ENCODE measurements at regions not wholly inside any gene's neighbourhood (a gene's known extent, or its start where the extent isn't known, plus 50 kb on each side); places are given as distances from the start of the nearest gene placed in this dataset.

DNA sequence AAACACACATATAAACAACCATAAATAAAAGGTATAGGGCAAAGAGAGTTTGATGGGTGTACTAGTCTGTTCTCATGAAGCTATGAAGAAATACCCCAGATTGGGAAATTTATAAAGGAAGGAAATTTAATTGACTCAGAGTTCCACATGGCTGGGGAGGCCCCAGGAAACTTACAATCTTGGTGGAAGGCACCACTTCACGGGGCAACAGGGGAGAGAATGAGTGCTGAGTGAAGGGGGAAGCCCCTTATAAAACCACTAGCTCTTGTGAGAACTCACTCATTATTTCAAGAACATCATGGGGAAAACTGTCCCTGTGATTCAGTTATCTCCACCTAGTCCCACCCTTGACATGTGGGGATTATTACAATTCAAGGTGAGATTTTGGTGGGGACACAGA is 385.9 kb upstream of the ANO5 start:
- Histone ChIP-seq H3K4me1 (no peaks in the 10 kb centered on the region), H3K27me3 (ENCODE audit: control insufficient read depth, insufficient read depth, low read length) (no peaks in the 10 kb centered on the region), H3K9ac (no peak overlapping the region), H3K9me3 (ENCODE audit: control insufficient read depth, low read length) (no peaks in the 10 kb centered on the region), H3K27ac (no peak overlapping the region), H2AFZ (no peak overlapping the region), H3K4me2 (ENCODE audit: low read length) (no peak overlapping the region), H3K36me3 (ENCODE audit: control insufficient read depth, insufficient read depth, low read length) (no peaks in the 10 kb centered on the region), H3K79me2 (no peaks in the 10 kb centered on the region), H3K4me3 (ENCODE audit: low read depth, low read length) (no peak overlapping the region)
- TF ChIP-seq, protein P1, sequence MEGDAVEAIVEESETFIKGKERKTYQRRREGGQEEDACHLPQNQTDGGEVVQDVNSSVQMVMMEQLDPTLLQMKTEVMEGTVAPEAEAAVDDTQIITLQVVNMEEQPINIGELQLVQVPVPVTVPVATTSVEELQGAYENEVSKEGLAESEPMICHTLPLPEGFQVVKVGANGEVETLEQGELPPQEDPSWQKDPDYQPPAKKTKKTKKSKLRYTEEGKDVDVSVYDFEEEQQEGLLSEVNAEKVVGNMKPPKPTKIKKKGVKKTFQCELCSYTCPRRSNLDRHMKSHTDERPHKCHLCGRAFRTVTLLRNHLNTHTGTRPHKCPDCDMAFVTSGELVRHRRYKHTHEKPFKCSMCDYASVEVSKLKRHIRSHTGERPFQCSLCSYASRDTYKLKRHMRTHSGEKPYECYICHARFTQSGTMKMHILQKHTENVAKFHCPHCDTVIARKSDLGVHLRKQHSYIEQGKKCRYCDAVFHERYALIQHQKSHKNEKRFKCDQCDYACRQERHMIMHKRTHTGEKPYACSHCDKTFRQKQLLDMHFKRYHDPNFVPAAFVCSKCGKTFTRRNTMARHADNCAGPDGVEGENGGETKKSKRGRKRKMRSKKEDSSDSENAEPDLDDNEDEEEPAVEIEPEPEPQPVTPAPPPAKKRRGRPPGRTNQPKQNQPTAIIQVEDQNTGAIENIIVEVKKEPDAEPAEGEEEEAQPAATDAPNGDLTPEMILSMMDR (IDR thresholded peaks at IDR 0.05), result no peak

DNA sequence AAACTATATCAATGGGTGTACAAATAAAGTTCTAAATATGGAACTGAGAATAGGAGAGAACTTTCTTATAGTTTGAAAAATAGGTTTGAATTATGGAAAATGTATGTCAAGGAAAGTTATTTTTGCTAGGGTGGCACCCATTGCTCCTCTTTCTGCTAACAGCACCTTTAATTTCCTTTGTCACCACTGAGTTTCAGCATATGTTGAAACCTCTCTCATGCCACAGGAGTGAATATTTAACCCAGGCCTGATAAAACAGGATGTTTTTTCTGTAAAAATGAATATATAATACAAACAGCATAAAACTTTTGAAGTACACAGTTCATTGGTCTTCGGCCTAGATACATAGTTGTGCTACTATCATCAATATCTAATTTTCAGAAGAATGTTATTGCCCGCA is 385.5 kb upstream of the ANO5 start:
- H3K27me3 ChIP-seq (ENCODE audit: control insufficient read depth, insufficient read depth, low read length), result no peaks in the 10 kb centered on the region
- no peak overlapping the region for H3K27ac ChIP-seq
- no peaks in the 10 kb centered on the region for H3K9me3 ChIP-seq (ENCODE audit: control insufficient read depth, low read length)
- no peaks in the 10 kb centered on the region for H3K4me1 ChIP-seq
- no peak overlapping the region for H3K4me3 ChIP-seq (ENCODE audit: low read depth, low read length)
- H3K36me3 ChIP-seq (ENCODE audit: control insufficient read depth, insufficient read depth, low read length), result no peaks in the 10 kb centered on the region
- TF ChIP-seq, protein P1 (IDR thresholded peaks at IDR 0.05), result no peak
- H3K9ac ChIP-seq, result no peak overlapping the region
- no peak overlapping the region for H2AFZ ChIP-seq
- no peak overlapping the region for H3K4me2 ChIP-seq (ENCODE audit: low read length)
- no peaks in the 10 kb centered on the region for H3K79me2 ChIP-seq

DNA sequence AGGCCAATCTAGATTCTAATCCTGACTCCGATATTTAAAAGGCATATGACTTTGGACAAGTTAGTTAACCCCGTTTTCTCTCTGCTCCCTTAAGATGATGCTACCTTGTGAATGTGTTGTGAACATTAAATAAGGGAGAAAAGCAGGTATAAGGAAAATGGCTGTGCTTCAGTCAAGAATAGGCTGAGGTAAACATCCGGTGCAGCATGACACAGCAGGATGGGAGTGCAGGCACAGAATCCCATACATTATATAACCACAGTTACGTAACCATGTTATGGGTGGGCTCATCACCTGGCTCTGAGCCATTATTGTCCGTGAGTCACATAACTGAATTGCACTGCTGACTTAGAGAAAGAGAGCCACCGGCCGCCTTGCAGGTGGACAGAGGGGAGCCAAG is 382.2 kb upstream of the ANO5 start:
- no peak overlapping the region for H3K4me2 ChIP-seq (ENCODE audit: low read length)
- H3K4me1 ChIP-seq, result no peaks in the 10 kb centered on the region
- H3K27me3 ChIP-seq (ENCODE audit: control insufficient read depth, insufficient read depth, low read length), result no peaks in the 10 kb centered on the region
- H3K9ac ChIP-seq, result no peak overlapping the region
- no peaks in the 10 kb centered on the region for H3K9me3 ChIP-seq (ENCODE audit: control insufficient read depth, low read length)
- no peak overlapping the region for H3K27ac ChIP-seq
- no peaks in the 10 kb centered on the region for H3K79me2 ChIP-seq
- no peaks in the 10 kb centered on the region for H3K36me3 ChIP-seq (ENCODE audit: control insufficient read depth, insufficient read depth, low read length)
- H2AFZ ChIP-seq, result no peak overlapping the region
- no peak overlapping the region for H3K4me3 ChIP-seq (ENCODE audit: low read depth, low read length)
- TF ChIP-seq, protein P1 (IDR thresholded peaks at IDR 0.05), result no peak

DNA sequence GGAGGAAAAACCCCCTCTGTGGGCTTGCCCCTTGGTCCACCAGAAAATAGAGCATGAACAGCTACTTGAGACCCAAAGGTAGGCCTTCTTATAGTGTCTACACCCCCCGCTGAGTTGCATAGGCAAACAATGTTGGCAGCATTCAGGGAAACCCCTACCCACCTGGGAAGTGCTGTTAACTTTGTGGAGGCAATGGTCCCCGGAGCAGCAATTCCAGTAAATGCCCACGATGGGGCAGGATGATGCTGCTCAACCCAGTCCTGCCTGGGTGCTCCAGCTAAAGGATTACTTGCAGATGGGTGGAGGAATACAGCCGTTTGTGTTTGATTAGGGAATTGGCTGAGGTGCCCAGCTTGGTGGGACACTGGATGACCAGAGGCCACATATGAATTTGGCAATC is 381.3 kb upstream of the ANO5 start:
- Histone ChIP-seq H3K4me2 (ENCODE audit: low read length) (no peak overlapping the region), H3K4me3 (ENCODE audit: low read depth, low read length) (no peak overlapping the region), H3K36me3 (ENCODE audit: control insufficient read depth, insufficient read depth, low read length) (no peaks in the 10 kb centered on the region), H3K9me3 (ENCODE audit: control insufficient read depth, low read length) (no peaks in the 10 kb centered on the region), H3K9ac (no peak overlapping the region), H3K4me1 (no peaks in the 10 kb centered on the region), H3K79me2 (no peaks in the 10 kb centered on the region), H2AFZ (no peak overlapping the region), H3K27ac (no peak overlapping the region), H3K27me3 (ENCODE audit: control insufficient read depth, insufficient read depth, low read length) (no peaks in the 10 kb centered on the region)
- TF ChIP-seq, protein P1 (IDR thresholded peaks at IDR 0.05), result no peak

DNA sequence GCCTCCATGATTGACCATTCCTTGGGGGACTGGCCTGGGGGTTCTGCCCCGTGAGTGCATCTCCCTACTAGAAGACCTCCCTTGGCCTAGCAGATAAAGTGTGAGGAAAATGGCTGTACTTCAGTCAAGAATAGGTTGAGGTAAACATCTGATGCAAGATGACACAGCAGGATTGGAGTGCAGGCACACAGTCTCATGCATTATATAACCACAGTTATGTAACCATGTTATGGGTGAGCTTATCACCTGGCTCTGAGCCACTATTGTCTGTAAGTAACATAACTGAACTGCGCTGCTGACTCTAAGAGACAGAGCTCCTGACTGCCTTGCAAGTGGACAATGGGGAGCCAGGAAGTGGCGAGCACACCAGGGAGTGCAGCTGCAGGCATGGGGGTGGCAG is 378.7 kb upstream of the ANO5 start:
- Histone ChIP-seq H3K4me2 (ENCODE audit: low read length) (no peak overlapping the region), H3K36me3 (ENCODE audit: control insufficient read depth, insufficient read depth, low read length) (no peaks in the 10 kb centered on the region), H2AFZ (no peak overlapping the region), H3K9me3 (ENCODE audit: control insufficient read depth, low read length) (no peaks in the 10 kb centered on the region), H3K79me2 (no peaks in the 10 kb centered on the region), H3K27ac (no peak overlapping the region), H3K4me3 (ENCODE audit: low read depth, low read length) (no peak overlapping the region), H3K9ac (no peak overlapping the region), H3K27me3 (ENCODE audit: control insufficient read depth, insufficient read depth, low read length) (no peaks in the 10 kb centered on the region), H3K4me1 (no peaks in the 10 kb centered on the region)
- TF ChIP-seq, protein P1 (IDR thresholded peaks at IDR 0.05), result no peak
